ENCODE measurements at regions not wholly inside any gene's neighbourhood (a gene's known extent, or its start where the extent isn't known, plus 50 kb on each side); places are given as distances from the start of the nearest gene placed in this dataset.

DNA sequence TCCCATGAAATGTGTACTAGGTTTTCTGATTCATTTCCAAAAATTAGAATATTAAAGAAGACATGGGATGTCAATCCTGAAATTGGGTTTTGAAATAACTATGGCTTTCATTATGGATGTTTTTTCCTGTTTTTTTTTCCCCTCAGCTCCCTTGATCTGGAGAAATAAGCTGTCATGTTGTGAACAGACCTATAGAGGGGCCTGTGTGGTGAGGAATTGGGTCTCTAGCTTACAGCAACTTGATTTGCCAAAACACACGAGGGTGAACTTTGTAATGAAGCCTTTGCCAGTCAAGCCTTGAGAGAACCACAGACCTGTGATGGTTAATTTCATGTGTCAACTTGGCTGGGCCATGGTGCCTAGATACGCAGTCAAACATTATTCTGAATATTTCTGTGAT, 2413.6 kb downstream of the PCDH7 start:
- no peak for DNase-seq (ENCODE audit: low spot score)
- Mint-ChIP-seq H3K36me3 (ENCODE audit: low read depth, unreplicated experiment) (no peaks in the 10 kb centered on the region), H3K4me1 (ENCODE audit: unreplicated experiment) (no peaks in the 10 kb centered on the region), H3K9me3 (ENCODE audit: unreplicated experiment) (no peaks in the 10 kb centered on the region), H3K27ac (ENCODE audit: unreplicated experiment) (no peak overlapping the region), H3K27me3 (ENCODE audit: unreplicated experiment) (no peaks in the 10 kb centered on the region), H3K4me3 (ENCODE audit: unreplicated experiment) (no peak overlapping the region)
- TF ChIP-seq, protein P1, sequence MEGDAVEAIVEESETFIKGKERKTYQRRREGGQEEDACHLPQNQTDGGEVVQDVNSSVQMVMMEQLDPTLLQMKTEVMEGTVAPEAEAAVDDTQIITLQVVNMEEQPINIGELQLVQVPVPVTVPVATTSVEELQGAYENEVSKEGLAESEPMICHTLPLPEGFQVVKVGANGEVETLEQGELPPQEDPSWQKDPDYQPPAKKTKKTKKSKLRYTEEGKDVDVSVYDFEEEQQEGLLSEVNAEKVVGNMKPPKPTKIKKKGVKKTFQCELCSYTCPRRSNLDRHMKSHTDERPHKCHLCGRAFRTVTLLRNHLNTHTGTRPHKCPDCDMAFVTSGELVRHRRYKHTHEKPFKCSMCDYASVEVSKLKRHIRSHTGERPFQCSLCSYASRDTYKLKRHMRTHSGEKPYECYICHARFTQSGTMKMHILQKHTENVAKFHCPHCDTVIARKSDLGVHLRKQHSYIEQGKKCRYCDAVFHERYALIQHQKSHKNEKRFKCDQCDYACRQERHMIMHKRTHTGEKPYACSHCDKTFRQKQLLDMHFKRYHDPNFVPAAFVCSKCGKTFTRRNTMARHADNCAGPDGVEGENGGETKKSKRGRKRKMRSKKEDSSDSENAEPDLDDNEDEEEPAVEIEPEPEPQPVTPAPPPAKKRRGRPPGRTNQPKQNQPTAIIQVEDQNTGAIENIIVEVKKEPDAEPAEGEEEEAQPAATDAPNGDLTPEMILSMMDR (IDR thresholded peaks at IDR 0.05; ENCODE audit: unreplicated experiment), result no peak

- Mint-ChIP-seq H3K27ac (ENCODE audit: unreplicated experiment) (no peak overlapping the region), H3K27me3 (ENCODE audit: unreplicated experiment) (no peaks in the 10 kb centered on the region), H3K4me1 (ENCODE audit: unreplicated experiment) (no peaks in the 10 kb centered on the region), H3K9me3 (ENCODE audit: unreplicated experiment) (no peaks in the 10 kb centered on the region), H3K36me3 (ENCODE audit: low read depth, unreplicated experiment) (no peaks in the 10 kb centered on the region), H3K4me3 (ENCODE audit: unreplicated experiment) (no peak overlapping the region)
- DNase-seq (ENCODE audit: low spot score), result no peak
- TF ChIP-seq, protein P1 (IDR thresholded peaks at IDR 0.05; ENCODE audit: unreplicated experiment), result peak; percentile 35
Observed at GRCh38 chr4:33134366-33134765, 2414.2 kb downstream of the PCDH7 start.

DNA sequence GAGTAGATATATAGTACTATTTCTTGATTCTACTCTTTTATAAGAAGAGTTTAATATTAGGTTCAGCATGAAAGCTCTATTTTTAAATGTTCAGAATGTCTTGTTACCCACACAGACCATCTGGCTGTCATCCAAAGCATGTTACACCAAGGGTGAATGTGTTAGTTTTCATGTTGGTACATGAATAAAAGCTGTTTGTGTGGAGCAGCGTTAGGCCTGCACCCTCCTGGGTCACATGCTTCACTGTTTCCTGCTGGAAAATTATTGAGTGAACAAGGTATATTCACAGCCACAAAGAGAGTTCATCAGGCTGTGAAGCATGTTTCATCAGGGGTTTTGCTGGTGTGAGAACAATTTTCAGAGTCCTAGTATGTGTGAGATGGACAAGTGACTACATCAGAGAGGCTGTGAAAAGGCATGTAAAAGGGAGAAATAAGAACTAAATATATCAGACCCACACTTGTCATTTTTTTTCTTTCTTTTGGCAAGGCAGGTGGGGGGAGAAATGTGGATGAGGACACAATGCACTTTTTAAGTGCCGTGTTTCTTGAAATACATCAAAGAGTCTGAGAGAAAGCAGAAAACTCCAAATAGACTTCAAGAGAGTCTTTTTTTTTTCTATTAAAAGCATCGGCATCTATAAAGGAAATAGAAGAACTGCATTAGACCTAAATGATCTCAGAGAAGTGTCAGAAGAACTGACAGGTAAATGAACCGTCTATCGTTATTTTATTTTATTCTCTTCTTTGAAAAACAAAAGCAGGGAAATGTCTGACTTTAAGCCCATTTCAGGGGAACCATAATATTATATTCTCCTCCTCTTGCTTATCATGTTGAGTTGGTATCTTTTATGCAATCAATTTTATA, 2429.7 kb downstream of the PCDH7 start:
- no peak overlapping the region for H3K27ac Mint-ChIP-seq (ENCODE audit: unreplicated experiment)
- no peaks in the 10 kb centered on the region for H3K36me3 Mint-ChIP-seq (ENCODE audit: low read depth, unreplicated experiment)
- no peaks in the 10 kb centered on the region for H3K27me3 Mint-ChIP-seq (ENCODE audit: unreplicated experiment)
- TF ChIP-seq, protein P1 (IDR thresholded peaks at IDR 0.05; ENCODE audit: unreplicated experiment), result no peak
- no peak overlapping the region for H3K4me3 Mint-ChIP-seq (ENCODE audit: unreplicated experiment)
- DNase-seq (ENCODE audit: low spot score), result no peak
- H3K4me1 Mint-ChIP-seq (ENCODE audit: unreplicated experiment), result peaks cover 2% of the 10 kb centered on the region
- no peaks in the 10 kb centered on the region for H3K9me3 Mint-ChIP-seq (ENCODE audit: unreplicated experiment)

DNA sequence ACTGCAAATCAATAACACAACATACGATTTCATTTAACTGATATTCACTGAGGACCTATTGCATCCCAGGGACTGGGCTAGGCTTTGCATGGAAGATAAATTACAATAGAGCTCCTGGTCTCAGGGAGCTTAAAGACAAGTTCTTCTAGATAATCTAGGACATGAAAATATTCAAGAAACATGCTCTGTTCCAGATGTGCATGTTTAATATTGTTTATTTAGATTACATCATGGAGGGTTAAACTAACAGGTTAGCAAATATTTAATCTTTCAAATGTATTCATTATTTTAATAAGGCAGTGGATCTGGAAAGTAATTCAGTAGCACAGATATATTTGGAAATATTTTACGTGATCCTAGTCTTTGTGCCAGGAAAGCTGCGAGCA, 2430.3 kb downstream of the PCDH7 start:
- DNase-seq (ENCODE audit: low spot score), result no peak
- TF ChIP-seq, protein P1 (IDR thresholded peaks at IDR 0.05; ENCODE audit: unreplicated experiment), result no peak
- no peaks in the 10 kb centered on the region for H3K27me3 Mint-ChIP-seq (ENCODE audit: unreplicated experiment)
- no peaks in the 10 kb centered on the region for H3K36me3 Mint-ChIP-seq (ENCODE audit: low read depth, unreplicated experiment)
- no peaks in the 10 kb centered on the region for H3K9me3 Mint-ChIP-seq (ENCODE audit: unreplicated experiment)
- H3K27ac Mint-ChIP-seq (ENCODE audit: unreplicated experiment), result no peak overlapping the region
- H3K4me1 Mint-ChIP-seq (ENCODE audit: unreplicated experiment), result peaks cover 2% of the 10 kb centered on the region
- H3K4me3 Mint-ChIP-seq (ENCODE audit: unreplicated experiment), result no peak overlapping the region

- DNase-seq (ENCODE audit: low spot score), result peak; percentile 20
- TF ChIP-seq, protein P1 (IDR thresholded peaks at IDR 0.05; ENCODE audit: unreplicated experiment), result no peak
- no peaks in the 10 kb centered on the region for H3K36me3 Mint-ChIP-seq (ENCODE audit: low read depth, unreplicated experiment)
Observed at GRCh38 chr4:33160126-33160525, 2440.0 kb downstream of the PCDH7 start.

More at GRCh38 chr4:33160126-33160525, 2440.0 kb downstream of the PCDH7 start:
- H3K4me3 Mint-ChIP-seq (ENCODE audit: unreplicated experiment), result no peak overlapping the region
- no peaks in the 10 kb centered on the region for H3K27me3 Mint-ChIP-seq (ENCODE audit: unreplicated experiment)
- no peaks in the 10 kb centered on the region for H3K9me3 Mint-ChIP-seq (ENCODE audit: unreplicated experiment)
- H3K4me1 Mint-ChIP-seq (ENCODE audit: unreplicated experiment), result no peaks in the 10 kb centered on the region
- no peak overlapping the region for H3K27ac Mint-ChIP-seq (ENCODE audit: unreplicated experiment)

Measured in endothelial cell (in vitro differentiated cells).